SK-N-SH (cell line): ENCODE measurements at regions not wholly inside any gene's neighbourhood (a gene's known extent, or its start where the extent isn't known, plus 50 kb on each side); places are given as distances from the start of the nearest gene placed in this dataset.

ENCODE experiments used
- CTCF ChIA-PET: fragments of 300-600, 350-600 bp; formaldehyde crosslinking; extraction: SDS; loops from one replicate; lab custom pipeline; 2021; lab: Yijun Ruan, JAX
- POLR2A ChIA-PET: fragments of 350-600 bp; sonication (Branson Sonifier 250); formaldehyde crosslinking; extraction: SDS; loops from one replicate; lab custom pipeline; 2020; ENCODE audit warnings: antibody characterized with exemption, inconsistent platforms; lab: Yijun Ruan, JAX
- DNase-seq: peaks from one replicate; pipeline ENCODE4 v3.0.0; 2012
- H2AFZ ChIP-seq: fragments of 200-600 bp; sonication (generic); 2 replicates; pipeline ENCODE4 v1.8.1; 2016; ENCODE audit warnings: antibody characterized with exemption, mild to moderate bottlenecking, low read depth
- H3F3A ChIP-seq: fragments of 200-600 bp; sonication (generic); replicated peaks from 2 replicates; pipeline ENCODE3; 2016; ENCODE audit warnings: antibody characterized with exemption, mild to moderate bottlenecking; ENCODE audit not compliant: insufficient read depth
- H3K27ac ChIP-seq, 2 experiments: fragments of 200-500 bp in 1 of 2; fragments of 200-600 bp in 1 of 2; sonication (Bioruptor generic) in 1 of 2; sonication (generic), shearing (Covaris generic) in 1 of 2; 2 replicates each; pipeline versions ENCODE4 v1.5.1 to v1.6.1; 2014 to 2016; ENCODE audit warnings: low read depth in 2 of 2, inconsistent platforms in 1 of 2, low read length in 1 of 2, mild to moderate bottlenecking in 1 of 2, mixed read lengths in 1 of 2
- H3K27me3 ChIP-seq: fragments of 200-600 bp; sonication (generic), shearing (Covaris generic); 2 replicates; pipeline ENCODE4 v1.6.1; 2016; ENCODE audit warnings: mixed run types; ENCODE audit not compliant: insufficient read depth
- H3K36me3 ChIP-seq, 2 experiments: fragments of 200-500 bp in 1 of 2; fragments of 200-600 bp in 1 of 2; sonication (Bioruptor generic) in 1 of 2; sonication (generic) in 1 of 2; replicated peaks in 1 of 2; 2 replicates each; pipeline versions ENCODE3 to v1.5.1; 2014 to 2016; ENCODE audit warnings: low read length in 1 of 2, mild to moderate bottlenecking in 1 of 2; ENCODE audit not compliant: insufficient read depth in 2 of 2, control insufficient read depth in 1 of 2
- H3K4me1 ChIP-seq, 2 experiments: fragments of 200-500 bp in 1 of 2; fragments of 200-600 bp in 1 of 2; sonication (Bioruptor generic) in 1 of 2; sonication (generic), shearing (Covaris generic) in 1 of 2; 2 replicates each; pipeline versions ENCODE4 v1.5.1 to v1.6.1; 2014 to 2016; ENCODE audit warnings: low read depth in 1 of 2, low read length in 1 of 2, mixed run types in 1 of 2; ENCODE audit not compliant: insufficient read depth in 2 of 2, control insufficient read depth in 1 of 2
- H3K4me2 ChIP-seq: fragments of 200-600 bp; sonication (generic), shearing (Covaris generic); 2 replicates; pipeline ENCODE4 v1.6.1; 2017; ENCODE audit warnings: mixed run types
- H3K4me3 ChIP-seq, 2 experiments: fragments of 200-500 bp in 1 of 2; fragments of 200-600 bp in 1 of 2; sonication (Bioruptor generic) in 1 of 2; sonication (generic), shearing (Covaris generic) in 1 of 2; 2 replicates each; pipeline versions ENCODE4 v1.5.1 to v1.8.1; 2014 to 2016; ENCODE audit warnings: low read depth in 2 of 2, inconsistent platforms in 1 of 2, low read length in 1 of 2, mild to moderate bottlenecking in 1 of 2, mixed read lengths in 1 of 2, moderate library complexity in 1 of 2
- H3K79me2 ChIP-seq: fragments of 200-600 bp; sonication (generic); 2 replicates; pipeline ENCODE4 v1.8.1; 2017; ENCODE audit warnings: mild to moderate bottlenecking; ENCODE audit not compliant: insufficient read depth
- H3K9ac ChIP-seq: fragments of 200-600 bp; sonication (generic); 2 replicates; pipeline ENCODE4 v1.6.1; 2017; ENCODE audit warnings: mixed run types
- H3K9me2 ChIP-seq: fragments of 200-600 bp; sonication (generic); 2 replicates; pipeline ENCODE4 v1.6.1; 2017; ENCODE audit warnings: mixed run types
- H3K9me3 ChIP-seq: fragments of 200-600 bp; sonication (generic); 2 replicates; pipeline ENCODE4 v1.6.1; 2017; ENCODE audit warnings: mixed run types, mild to moderate bottlenecking, moderate library complexity
- H4K20me1 ChIP-seq: fragments of 200-600 bp; sonication (generic); 2 replicates; pipeline ENCODE4 v1.6.1; 2017; ENCODE audit warnings: mild to moderate bottlenecking, mixed run types; ENCODE audit not compliant: insufficient read depth
- CHD2 ChIP-seq: fragments of 150-350 bp; IDR thresholded peaks from 2 replicates; pipeline ENCODE4 v1.6.1; 2018; ENCODE audit warnings: low read length; ENCODE audit not compliant: partially characterized antibody
- ELF1 ChIP-seq: IDR thresholded peaks from 2 replicates; pipeline ENCODE4 v1.4.0; 2012
- EZH2phosphoT487 ChIP-seq: fragments of 200-600 bp; sonication (generic); IDR thresholded peaks from 2 replicates; pipeline ENCODE4 v1.6.1; 2017; ENCODE audit warnings: low read depth, mixed run types, mild to moderate bottlenecking, antibody characterized with exemption, moderate library complexity, borderline replicate concordance
- GABPA ChIP-seq: IDR thresholded peaks from 2 replicates; pipeline ENCODE4 v1.4.0; 2012; ENCODE audit warnings: low read depth, mild to moderate bottlenecking
- GATA2 ChIP-seq: sonication (generic); formaldehyde crosslinking; IDR thresholded peaks from 2 replicates; pipeline ENCODE4 v1.5.0; 2020; ENCODE audit warnings: mild to moderate bottlenecking, missing genetic modification reagents
- MAX ChIP-seq: IDR thresholded peaks from 2 replicates; pipeline ENCODE4 v1.4.0; 2012; ENCODE audit warnings: low read depth
- MEF2A ChIP-seq: IDR thresholded peaks from 2 replicates; pipeline ENCODE4 v1.4.0; 2012; ENCODE audit warnings: low read depth, borderline replicate concordance
- MXI1 ChIP-seq: IDR thresholded peaks from 2 replicates; pipeline ENCODE4 v1.6.1; 2012; ENCODE audit warnings: mild to moderate bottlenecking, low read depth, low read length, improper control_type of control experiment
- POLR2AphosphoS5 ChIP-seq: IDR thresholded peaks from 2 replicates; pipeline ENCODE4 v1.6.1; 2012; ENCODE audit warnings: low read depth, low read length
- RAD21 ChIP-seq: IDR thresholded peaks from 2 replicates; pipeline ENCODE4 v1.6.1; 2012; ENCODE audit warnings: mild to moderate bottlenecking, low read length
- RFX5 ChIP-seq: IDR thresholded peaks from 2 replicates; pipeline ENCODE4 v1.6.1; 2012; ENCODE audit warnings: mild to moderate bottlenecking, improper control_type of control experiment, low read length
- RXRA ChIP-seq: IDR thresholded peaks from 2 replicates; pipeline ENCODE4 v1.4.0; 2012; ENCODE audit warnings: low read depth, mild to moderate bottlenecking, borderline replicate concordance
- SIN3A ChIP-seq: IDR thresholded peaks from 2 replicates; pipeline ENCODE4 v1.6.1; 2012; ENCODE audit warnings: low read depth, mild to moderate bottlenecking, low read length, moderate library complexity, borderline replicate concordance
- SMC3 ChIP-seq: IDR thresholded peaks from 2 replicates; pipeline ENCODE4 v1.6.1; 2012; ENCODE audit warnings: low read depth, low read length, improper control_type of control experiment
- TAF1 ChIP-seq: IDR thresholded peaks from 2 replicates; pipeline ENCODE4 v1.6.1; 2012; ENCODE audit warnings: low read depth, mild to moderate bottlenecking, low read length, moderate library complexity, borderline replicate concordance
- USF1 ChIP-seq: IDR thresholded peaks from 2 replicates; pipeline ENCODE4 v1.4.0; 2012; ENCODE audit warnings: low read depth, borderline replicate concordance
- YY1 ChIP-seq: IDR thresholded peaks from 2 replicates; pipeline ENCODE4 v1.4.0; 2012; ENCODE audit warnings: low read depth, mild to moderate bottlenecking
- WGBS: methylation state at CpG from one replicate; pipeline ENCODE4 v1.1.6; 2017; ENCODE audit warnings: low lambda C conversion rate; 5-methylcytosine and 5-hydroxymethylcytosine counted together
- TF ChIP-seq, protein P1 (sequence below): IDR thresholded peaks from 2 replicates; pipeline ENCODE4; 2012
- TF ChIP-seq, protein P2 (sequence below): IDR thresholded peaks from 2 replicates; pipeline ENCODE4 v1.6.1; 2012; ENCODE audit warnings: mild to moderate bottlenecking, low read depth, low read length, moderate library complexity

DNA sequence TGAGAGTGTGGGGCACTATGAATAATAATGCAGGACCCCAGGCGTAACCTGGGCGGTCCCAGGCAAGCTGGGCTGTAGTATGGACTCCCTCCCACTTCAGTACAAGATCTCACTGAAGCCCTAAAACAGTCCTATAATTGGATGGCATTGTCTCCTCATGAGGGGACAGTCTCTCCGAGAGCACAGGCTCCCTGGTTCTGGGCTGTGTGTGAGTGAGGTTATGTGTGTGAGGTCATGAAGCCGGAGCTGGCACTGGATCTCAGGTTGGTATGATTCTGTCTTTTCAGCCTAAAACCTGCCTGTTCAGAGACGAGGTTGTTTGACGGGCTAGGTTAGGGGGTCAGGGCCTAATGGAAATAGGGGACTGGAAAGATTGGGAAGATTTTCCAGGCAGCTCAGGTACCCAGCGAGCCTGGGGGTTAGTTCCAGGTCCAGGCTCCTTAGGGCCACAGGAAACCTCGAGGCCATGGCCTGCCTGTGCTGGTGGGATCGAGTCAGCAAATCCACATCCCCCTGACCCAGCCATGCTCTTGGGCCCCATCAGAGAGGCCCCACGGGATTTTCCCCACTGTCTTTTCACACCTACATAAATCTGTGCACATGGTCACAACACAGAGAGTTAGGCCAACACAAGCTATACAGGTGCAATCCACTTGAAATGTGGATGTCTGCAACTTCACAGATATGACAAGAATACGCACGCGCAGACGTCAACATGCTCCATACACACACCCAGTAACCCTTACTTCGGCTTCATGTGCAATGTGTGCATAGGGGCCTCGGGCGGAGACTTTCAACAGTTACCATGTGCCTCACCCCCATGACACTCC is 94.8 kb downstream of the INHBB start:
- H2AFZ ChIP-seq = no peak overlapping the region
- no peak overlapping the region for H3K27ac ChIP-seq
- CTCF ChIA-PET = interaction anchor here (1.2 to 1.7 kb wide), 2 partner anchors 96 to 240 kb away, joined by 3 to 4 read pairs; no protein-coding TSS in a partner anchor
- H3K79me2 ChIP-seq = no peaks in the 10 kb centered on the region
- WGBS = 66% methylated on average over 15 of the region's 17 CpGs
- no peaks in the 10 kb centered on the region for H3K36me3 ChIP-seq
- H3K9me2 ChIP-seq = no peaks in the 10 kb centered on the region
- DNase-seq = no peak
- H3K9me3 ChIP-seq = no peaks in the 10 kb centered on the region
- no peaks in the 10 kb centered on the region for H3F3A ChIP-seq
- POLR2A ChIA-PET = no interaction called here
- TF ChIP-seq, protein P1, sequence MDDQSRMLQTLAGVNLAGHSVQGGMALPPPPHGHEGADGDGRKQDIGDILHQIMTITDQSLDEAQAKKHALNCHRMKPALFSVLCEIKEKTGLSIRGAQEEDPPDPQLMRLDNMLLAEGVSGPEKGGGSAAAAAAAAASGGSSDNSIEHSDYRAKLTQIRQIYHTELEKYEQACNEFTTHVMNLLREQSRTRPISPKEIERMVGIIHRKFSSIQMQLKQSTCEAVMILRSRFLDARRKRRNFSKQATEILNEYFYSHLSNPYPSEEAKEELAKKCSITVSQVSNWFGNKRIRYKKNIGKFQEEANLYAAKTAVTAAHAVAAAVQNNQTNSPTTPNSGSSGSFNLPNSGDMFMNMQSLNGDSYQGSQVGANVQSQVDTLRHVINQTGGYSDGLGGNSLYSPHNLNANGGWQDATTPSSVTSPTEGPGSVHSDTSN = no peak
- TF ChIP-seq SMC3 = no peak
- TF ChIP-seq EZH2phosphoT487 = no peak
- TF ChIP-seq ELF1 = no peak
- no peak for TF ChIP-seq TAF1
- TF ChIP-seq USF1 = no peak
- no peak for TF ChIP-seq RXRA
- TF ChIP-seq SIN3A = no peak
- TF ChIP-seq GABPA = no peak
- TF ChIP-seq MAX = no peak
- no peak for TF ChIP-seq MXI1
- TF ChIP-seq CHD2 = no peak
- no peak for TF ChIP-seq POLR2AphosphoS5
- no peak for TF ChIP-seq RFX5
- no peak for TF ChIP-seq GATA2 (CRISPR knock-in tag)
- TF ChIP-seq RAD21 = no peak
- TF ChIP-seq YY1 = no peak
- no peak for TF ChIP-seq MEF2A
- TF ChIP-seq, protein P2, sequence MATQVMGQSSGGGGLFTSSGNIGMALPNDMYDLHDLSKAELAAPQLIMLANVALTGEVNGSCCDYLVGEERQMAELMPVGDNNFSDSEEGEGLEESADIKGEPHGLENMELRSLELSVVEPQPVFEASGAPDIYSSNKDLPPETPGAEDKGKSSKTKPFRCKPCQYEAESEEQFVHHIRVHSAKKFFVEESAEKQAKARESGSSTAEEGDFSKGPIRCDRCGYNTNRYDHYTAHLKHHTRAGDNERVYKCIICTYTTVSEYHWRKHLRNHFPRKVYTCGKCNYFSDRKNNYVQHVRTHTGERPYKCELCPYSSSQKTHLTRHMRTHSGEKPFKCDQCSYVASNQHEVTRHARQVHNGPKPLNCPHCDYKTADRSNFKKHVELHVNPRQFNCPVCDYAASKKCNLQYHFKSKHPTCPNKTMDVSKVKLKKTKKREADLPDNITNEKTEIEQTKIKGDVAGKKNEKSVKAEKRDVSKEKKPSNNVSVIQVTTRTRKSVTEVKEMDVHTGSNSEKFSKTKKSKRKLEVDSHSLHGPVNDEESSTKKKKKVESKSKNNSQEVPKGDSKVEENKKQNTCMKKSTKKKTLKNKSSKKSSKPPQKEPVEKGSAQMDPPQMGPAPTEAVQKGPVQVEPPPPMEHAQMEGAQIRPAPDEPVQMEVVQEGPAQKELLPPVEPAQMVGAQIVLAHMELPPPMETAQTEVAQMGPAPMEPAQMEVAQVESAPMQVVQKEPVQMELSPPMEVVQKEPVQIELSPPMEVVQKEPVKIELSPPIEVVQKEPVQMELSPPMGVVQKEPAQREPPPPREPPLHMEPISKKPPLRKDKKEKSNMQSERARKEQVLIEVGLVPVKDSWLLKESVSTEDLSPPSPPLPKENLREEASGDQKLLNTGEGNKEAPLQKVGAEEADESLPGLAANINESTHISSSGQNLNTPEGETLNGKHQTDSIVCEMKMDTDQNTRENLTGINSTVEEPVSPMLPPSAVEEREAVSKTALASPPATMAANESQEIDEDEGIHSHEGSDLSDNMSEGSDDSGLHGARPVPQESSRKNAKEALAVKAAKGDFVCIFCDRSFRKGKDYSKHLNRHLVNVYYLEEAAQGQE = no peak
- H3K4me3 ChIP-seq = no peak overlapping the region
- H3K9ac ChIP-seq = no peak overlapping the region
- H4K20me1 ChIP-seq = no peaks in the 10 kb centered on the region
- H3K27me3 ChIP-seq = peaks cover 28% of the 10 kb centered on the region; the same call in 1 of the 2 replicates
- H3K4me1 ChIP-seq = no peaks in the 10 kb centered on the region; a peak in 1 of 4 replicates
- no peak overlapping the region for H3K4me2 ChIP-seq
